Natural killer cell (primary cell): ENCODE measurements at regions not wholly inside any gene's neighbourhood (a gene's known extent, or its start where the extent isn't known, plus 50 kb on each side); places are given as distances from the start of the nearest gene placed in this dataset.
"Not testable (repeated sequence)": the region's sequence is repeated elsewhere in the genome, so short reads cannot be mapped to it uniquely, and the experiment has no call there.

Experiments
- ATAC-seq, 3 donors: fragments of 150-1000 bp in 2 of 3; fragments of 200-7000 bp in 1 of 3; cut with Tn5 transposase; 1 replicate in 1 of 3; 2 replicates in 2 of 3; pipeline ENCODE4 v1.10.0; 2021; ENCODE audit warnings: mild to moderate bottlenecking in 2 of 3, moderate library complexity in 2 of 3
- DNase-seq, 2 donors: peaks; one replicate each; pipeline versions ENCODE4 v3.0.0 to v3.0.0-alpha.2; 2013 to 2021; ENCODE audit warnings: mixed read lengths in 1 of 2
- H3K27ac ChIP-seq: one replicate; pipeline ENCODE4 v1.5.1; 2013; ENCODE audit warnings: mild to moderate bottlenecking, low read length
- H3K27me3 ChIP-seq: one replicate; pipeline ENCODE4 v1.6.1; 2013; ENCODE audit warnings: low read length; ENCODE audit not compliant: control insufficient read depth, insufficient read depth
- H3K36me3 ChIP-seq: one replicate; pipeline ENCODE4 v1.6.1; 2013; ENCODE audit warnings: low read length; ENCODE audit not compliant: control insufficient read depth, insufficient read depth
- H3K4me1 ChIP-seq: one replicate; pipeline ENCODE4 v1.6.1; 2013; ENCODE audit warnings: low read length; ENCODE audit not compliant: control insufficient read depth, insufficient read depth
- H3K4me3 ChIP-seq: one replicate; pipeline ENCODE4 v1.5.1; 2013; ENCODE audit warnings: low read length
- H3K9me3 ChIP-seq: one replicate; pipeline ENCODE4 v1.6.1; 2013; ENCODE audit warnings: low read length; ENCODE audit not compliant: control insufficient read depth, insufficient read depth
- H3K27ac Mint-ChIP-seq, 2 donors: one replicate each; pipeline ENCODE4 v1.8.0; 2022; ENCODE audit warnings: mild to moderate bottlenecking in 2 of 2, mixed read lengths in 2 of 2, moderate library complexity in 1 of 2
- H3K27me3 Mint-ChIP-seq, 2 donors: one replicate each; pipeline ENCODE4 v1.8.0; 2022; ENCODE audit warnings: low read depth in 2 of 2, mixed read lengths in 2 of 2
- H3K36me3 Mint-ChIP-seq: one replicate; pipeline ENCODE4 v1.8.0; 2022; ENCODE audit warnings: mixed read lengths
- H3K4me1 Mint-ChIP-seq, 2 donors: one replicate each; pipeline ENCODE4 v1.8.0; 2022; ENCODE audit warnings: mixed read lengths in 2 of 2
- H3K4me3 Mint-ChIP-seq: one replicate; pipeline ENCODE4 v1.8.0; 2022; ENCODE audit warnings: mild to moderate bottlenecking, moderate library complexity, mixed read lengths
- H3K9me3 Mint-ChIP-seq, 2 donors: one replicate each; pipeline ENCODE4 v1.8.0; 2022; ENCODE audit warnings: mixed read lengths in 2 of 2
- WGBS: methylation state at CpG from one replicate; pipeline ENCODE4 v1.1.7; 2013; ENCODE audit warnings: missing lambda C conversion rate; ENCODE audit not compliant: insufficient coverage; 5-methylcytosine and 5-hydroxymethylcytosine counted together
- intact Hi-C: fragments of 100-400 bp; cut with micrococcal nuclease; formaldehyde crosslinking; loops from one replicate; pipeline ENCODE4 v1.14.2; 2022
- TF ChIP-seq, protein P1 (sequence below): fragments of 200-600 bp; IDR thresholded peaks from one replicate; pipeline ENCODE4 v1.8.0; 2022; ENCODE audit warnings: antibody characterized with exemption

GRCh38 chr13:20311596-20311995 lies 79.5 kb upstream of the GJB6 start:
- Mint-ChIP-seq H3K4me1 (no peaks in the 10 kb centered on the region), H3K27ac (no peak overlapping the region), H3K4me3 (no peak overlapping the region), H3K9me3 (no peaks in the 10 kb centered on the region), H3K36me3 (no peaks in the 10 kb centered on the region), H3K27me3 (peaks cover 14 to 33% of the 10 kb centered on the region in 2 donors)
- ATAC-seq, result no peak
- Histone ChIP-seq H3K27ac (no peak overlapping the region), H3K36me3 (no peaks in the 10 kb centered on the region), H3K9me3 (no peaks in the 10 kb centered on the region), H3K27me3 (no peaks in the 10 kb centered on the region), H3K4me1 (no peaks in the 10 kb centered on the region), H3K4me3 (no peak overlapping the region)
- no peak for DNase-seq
- 84% methylated on average over 2 of the region's 2 CpGs for WGBS
- intact Hi-C loops, result no loop called here
- TF ChIP-seq, protein P1, sequence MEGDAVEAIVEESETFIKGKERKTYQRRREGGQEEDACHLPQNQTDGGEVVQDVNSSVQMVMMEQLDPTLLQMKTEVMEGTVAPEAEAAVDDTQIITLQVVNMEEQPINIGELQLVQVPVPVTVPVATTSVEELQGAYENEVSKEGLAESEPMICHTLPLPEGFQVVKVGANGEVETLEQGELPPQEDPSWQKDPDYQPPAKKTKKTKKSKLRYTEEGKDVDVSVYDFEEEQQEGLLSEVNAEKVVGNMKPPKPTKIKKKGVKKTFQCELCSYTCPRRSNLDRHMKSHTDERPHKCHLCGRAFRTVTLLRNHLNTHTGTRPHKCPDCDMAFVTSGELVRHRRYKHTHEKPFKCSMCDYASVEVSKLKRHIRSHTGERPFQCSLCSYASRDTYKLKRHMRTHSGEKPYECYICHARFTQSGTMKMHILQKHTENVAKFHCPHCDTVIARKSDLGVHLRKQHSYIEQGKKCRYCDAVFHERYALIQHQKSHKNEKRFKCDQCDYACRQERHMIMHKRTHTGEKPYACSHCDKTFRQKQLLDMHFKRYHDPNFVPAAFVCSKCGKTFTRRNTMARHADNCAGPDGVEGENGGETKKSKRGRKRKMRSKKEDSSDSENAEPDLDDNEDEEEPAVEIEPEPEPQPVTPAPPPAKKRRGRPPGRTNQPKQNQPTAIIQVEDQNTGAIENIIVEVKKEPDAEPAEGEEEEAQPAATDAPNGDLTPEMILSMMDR, result no peak

- no peaks in the 10 kb centered on the region for H3K36me3 Mint-ChIP-seq
- TF ChIP-seq, protein P1, result no peak
- no peaks in the 10 kb centered on the region for H3K9me3 Mint-ChIP-seq
- Histone ChIP-seq H3K9me3 (no peaks in the 10 kb centered on the region), H3K4me3 (no peak overlapping the region), H3K4me1 (no peaks in the 10 kb centered on the region), H3K27me3 (no peaks in the 10 kb centered on the region), H3K27ac (no peak overlapping the region), H3K36me3 (no peaks in the 10 kb centered on the region)
- intact Hi-C loops, result no loop called here
- H3K27ac Mint-ChIP-seq, result no peak overlapping the region
- peaks cover 15 to 35% of the 10 kb centered on the region in 2 donors for H3K27me3 Mint-ChIP-seq
- DNase-seq, result no peak
- no peak for ATAC-seq
- H3K4me3 Mint-ChIP-seq, result no peak overlapping the region
- no peaks in the 10 kb centered on the region for H3K4me1 Mint-ChIP-seq
- no CpG with 5 or more reads among the region's 2 CpGs for WGBS
Measured at GRCh38 chr13:20311022-20311421, 78.9 kb upstream of the GJB6 start.

DNA sequence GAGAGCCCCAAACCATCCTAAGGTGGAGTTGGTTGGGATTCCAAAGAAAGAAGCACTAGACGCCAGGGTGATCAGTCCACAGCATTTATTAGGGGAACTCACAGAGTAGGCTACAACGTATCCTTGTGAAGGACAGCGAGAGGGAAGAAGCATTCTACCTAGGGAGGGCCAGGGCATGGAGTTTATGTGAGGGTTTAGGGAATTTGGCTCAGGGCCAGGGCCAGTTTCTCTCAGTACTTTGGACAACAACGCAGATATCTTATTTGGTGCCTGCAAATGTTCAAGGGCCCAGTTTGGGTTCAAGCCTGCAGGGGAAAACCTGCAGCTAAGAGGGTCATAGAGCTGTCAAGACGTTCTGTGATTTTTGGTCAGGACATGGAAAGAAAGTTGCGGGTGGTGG lies 73.9 kb upstream of the GJB6 start:
- DNase-seq (no peak), ATAC-seq (no peak)
- H3K27ac ChIP-seq, result no peak overlapping the region
- H3K4me1 Mint-ChIP-seq, result peaks cover 0 to 6% of the 10 kb centered on the region in 2 donors
- H3K4me3 Mint-ChIP-seq, result no peak overlapping the region
- no peaks in the 10 kb centered on the region for H3K36me3 ChIP-seq
- peaks cover 43 to 58% of the 10 kb centered on the region in 2 donors for H3K27me3 Mint-ChIP-seq
- H3K27ac Mint-ChIP-seq, result no peak overlapping the region
- no peaks in the 10 kb centered on the region for H3K36me3 Mint-ChIP-seq
- TF ChIP-seq, protein P1, result no peak
- H3K4me3 ChIP-seq, result no peak overlapping the region
- peaks cover 7% of the 10 kb centered on the region for H3K4me1 ChIP-seq
- intact Hi-C loops, result no loop called here
- no peaks in the 10 kb centered on the region for H3K9me3 Mint-ChIP-seq
- H3K27me3 ChIP-seq, result peaks cover 16% of the 10 kb centered on the region
- no peaks in the 10 kb centered on the region for H3K9me3 ChIP-seq
- WGBS, result 93% methylated on average over 5 of the region's 6 CpGs

- DNase-seq (no peak), ATAC-seq (no peak)
- intact Hi-C loops, result no loop called here
- Histone ChIP-seq H3K27ac (no peak overlapping the region), H3K4me1 (peaks cover 7% of the 10 kb centered on the region), H3K9me3 (no peaks in the 10 kb centered on the region), H3K36me3 (no peaks in the 10 kb centered on the region), H3K4me3 (no peak overlapping the region), H3K27me3 (peaks cover 19% of the 10 kb centered on the region)
- no peaks in the 10 kb centered on the region for H3K36me3 Mint-ChIP-seq
- peaks cover 0 to 6% of the 10 kb centered on the region in 2 donors for H3K4me1 Mint-ChIP-seq
- no peaks in the 10 kb centered on the region for H3K9me3 Mint-ChIP-seq
- H3K4me3 Mint-ChIP-seq, result no peak overlapping the region
- no peak overlapping the region for H3K27ac Mint-ChIP-seq
- peaks cover 48 to 62% of the 10 kb centered on the region in 2 donors for H3K27me3 Mint-ChIP-seq
- 70% methylated on average over 2 of the region's 2 CpGs for WGBS
- TF ChIP-seq, protein P1, result no peak
Measured at GRCh38 chr13:20305587-20305986, 73.5 kb upstream of the GJB6 start.

- H3K36me3 Mint-ChIP-seq, H3K4me1 Mint-ChIP-seq, H3K9me3 ChIP-seq, H3K36me3 ChIP-seq, H3K27ac ChIP-seq, H3K4me3 Mint-ChIP-seq, H3K4me3 ChIP-seq, H3K27ac Mint-ChIP-seq, intact Hi-C loops, DNase-seq, H3K9me3 Mint-ChIP-seq, H3K4me1 ChIP-seq, ATAC-seq: not testable (repeated sequence)
- H3K27me3 Mint-ChIP-seq, result peaks cover 58 to 71% of the 10 kb centered on the region in 2 donors
- 82% methylated on average over 4 of the region's 4 CpGs for WGBS
- peaks cover 22% of the 10 kb centered on the region for H3K27me3 ChIP-seq
Measured at GRCh38 chr13:20304061-20304460, 71.9 kb upstream of the GJB6 start.
